HG02571 (cell line): ENCODE measurements at regions not wholly inside any gene's neighbourhood (a gene's known extent, or its start where the extent isn't known, plus 50 kb on each side); places are given as distances from the start of the nearest gene placed in this dataset.
"Not testable (repeated sequence)": the region's sequence is repeated elsewhere in the genome, so short reads cannot be mapped to it uniquely, and the experiment has no call there.

Experiments
- ATAC-seq: cut with Tn5 transposase; IDR thresholded peaks from one replicate; pipeline ENCODE4 v1.9.1; 2021; ENCODE audit warnings: mild to moderate bottlenecking, moderate library complexity; ENCODE audit not compliant: unreplicated experiment

GRCh38 chr4:30869387-30869786, 149.2 kb downstream of the PCDH7 start:
- not testable (repeated sequence) for ATAC-seq

- ATAC-seq: no peak
Measured at GRCh38 chr4:30870513-30870912, 150.3 kb downstream of the PCDH7 start.

GRCh38 chr4:30875658-30876269, 155.6 kb downstream of the PCDH7 start:
- ATAC-seq: no peak

GRCh38 chr4:30879855-30880598, 159.9 kb downstream of the PCDH7 start:
- no peak for ATAC-seq

- ATAC-seq: no peak
Measured at GRCh38 chr4:30881985-30882384, 161.8 kb downstream of the PCDH7 start.

GRCh38 chr4:30882443-30882842, 162.3 kb downstream of the PCDH7 start:
- ATAC-seq: no peak

GRCh38 chr4:30882995-30883675, 163.0 kb downstream of the PCDH7 start:
- no peak for ATAC-seq

GRCh38 chr4:30901461-30902451, 181.6 kb downstream of the PCDH7 start:
- ATAC-seq: no peak

GRCh38 chr4:30903502-30904214, 183.5 kb downstream of the PCDH7 start:
- no peak for ATAC-seq

- no peak for ATAC-seq
Measured at GRCh38 chr4:30904215-30904555, 184.0 kb downstream of the PCDH7 start.

GRCh38 chr4:30904588-30904987, 184.4 kb downstream of the PCDH7 start:
- ATAC-seq: no peak

- no peak for ATAC-seq
Measured at GRCh38 chr4:30912098-30912714, 192.0 kb downstream of the PCDH7 start.

GRCh38 chr4:30916337-30917274, 196.4 kb downstream of the PCDH7 start:
- ATAC-seq: no peak

GRCh38 chr4:30917946-30918345, 197.8 kb downstream of the PCDH7 start:
- ATAC-seq: no peak

- ATAC-seq: no peak
Measured at GRCh38 chr4:30919458-30919857, 199.3 kb downstream of the PCDH7 start.

GRCh38 chr4:30920043-30920442, 199.9 kb downstream of the PCDH7 start:
- ATAC-seq: no peak

- ATAC-seq: no peak
Measured at GRCh38 chr4:30922625-30923024, 202.5 kb downstream of the PCDH7 start.

GRCh38 chr4:30924495-30924894, 204.3 kb downstream of the PCDH7 start:
- ATAC-seq: no peak

- no peak for ATAC-seq
Measured at GRCh38 chr4:30929649-30930048, 209.5 kb downstream of the PCDH7 start.
